Right ventricle myocardium inferior (tissue), 1 donor: ENCODE measurements at regions not wholly inside any gene's neighbourhood (a gene's known extent, or its start where the extent isn't known, plus 50 kb on each side); places are given as distances from the start of the nearest gene placed in this dataset.
"Not testable (repeated sequence)": the region's sequence is repeated elsewhere in the genome, so short reads cannot be mapped to it uniquely, and the experiment has no call there.

Experiments
- ATAC-seq: fragments of 200-7000 bp; cut with Tn5 transposase; one replicate; pipeline ENCODE4 v1.9.1; 2020; ENCODE audit warnings: mild to moderate bottlenecking, moderate library complexity
- DNase-seq: peaks from one replicate; pipeline ENCODE4 v3.0.0; 2021; ENCODE audit errors: missing footprints
- intact Hi-C: fragments of 100-400 bp; cut with DNase I; formaldehyde crosslinking; loops from one replicate; pipeline ENCODE4 v1.11.0; 2022
- donor health status: DM: no; HTN: yes; CAD: no; lungs with severe emphysema.

GRCh38 chr15:24352777-24353176, 322.8 kb upstream of the NPAP1 start:
- intact Hi-C loops, ATAC-seq, DNase-seq: not testable (repeated sequence)

- intact Hi-C loops, ATAC-seq, DNase-seq: not testable (repeated sequence)
Observed at GRCh38 chr15:24381103-24381502, 294.5 kb upstream of the NPAP1 start.

- intact Hi-C loops, ATAC-seq, DNase-seq: not testable (repeated sequence)
Observed at GRCh38 chr15:24385258-24385657, 290.3 kb upstream of the NPAP1 start.

- ATAC-seq, result no peak
- intact Hi-C loops, result no loop called here
Observed at GRCh38 chr15:24394303-24394702, 281.3 kb upstream of the NPAP1 start.

GRCh38 chr15:24412649-24413048, 262.9 kb upstream of the NPAP1 start:
- intact Hi-C loops, DNase-seq, ATAC-seq: not testable (repeated sequence)

More at GRCh38 chr15:24394303-24394702, 281.3 kb upstream of the NPAP1 start:
- no peak for DNase-seq

- ATAC-seq, intact Hi-C loops: not testable (repeated sequence)
Observed at GRCh38 chr15:24426286-24427054, 249.1 kb upstream of the NPAP1 start.

GRCh38 chr15:24427055-24427400, 248.5 kb upstream of the NPAP1 start:
- ATAC-seq, DNase-seq, intact Hi-C loops: not testable (repeated sequence)

More at GRCh38 chr15:24426286-24427054, 249.1 kb upstream of the NPAP1 start:
- DNase-seq, result not testable (repeated sequence)

GRCh38 chr15:24435075-24435820, 240.3 kb upstream of the NPAP1 start:
- intact Hi-C loops, result not testable (repeated sequence)

GRCh38 chr15:24437270-24437669, 238.3 kb upstream of the NPAP1 start:
- DNase-seq, ATAC-seq, intact Hi-C loops: not testable (repeated sequence)

More at GRCh38 chr15:24435075-24435820, 240.3 kb upstream of the NPAP1 start:
- not testable (repeated sequence) for ATAC-seq, DNase-seq

GRCh38 chr15:24437735-24438134, 237.8 kb upstream of the NPAP1 start:
- DNase-seq, ATAC-seq, intact Hi-C loops: not testable (repeated sequence)

- intact Hi-C loops, ATAC-seq, DNase-seq: not testable (repeated sequence)
Observed at GRCh38 chr15:24477107-24478025, 198.2 kb upstream of the NPAP1 start.

GRCh38 chr15:24485885-24486567, 189.5 kb upstream of the NPAP1 start:
- intact Hi-C loops, DNase-seq: not testable (repeated sequence)
- ATAC-seq, result peak; percentile 37

- DNase-seq, ATAC-seq, intact Hi-C loops: not testable (repeated sequence)
Observed at GRCh38 chr15:24488164-24488907, 187.2 kb upstream of the NPAP1 start.

GRCh38 chr15:24505216-24505615, 170.4 kb upstream of the NPAP1 start:
- ATAC-seq, intact Hi-C loops, DNase-seq: not testable (repeated sequence)

GRCh38 chr15:24509714-24510113, 165.9 kb upstream of the NPAP1 start:
- ATAC-seq, intact Hi-C loops, DNase-seq: not testable (repeated sequence)

- ATAC-seq, intact Hi-C loops, DNase-seq: not testable (repeated sequence)
Observed at GRCh38 chr15:24511598-24511997, 164.0 kb upstream of the NPAP1 start.

GRCh38 chr15:24518772-24519171, 156.8 kb upstream of the NPAP1 start:
- ATAC-seq, result peak; percentile 31
- intact Hi-C loops, DNase-seq: not testable (repeated sequence)
